SJSA1 (cell line): ENCODE measurements at regions not wholly inside any gene's neighbourhood (a gene's known extent, or its start where the extent isn't known, plus 50 kb on each side); places are given as distances from the start of the nearest gene placed in this dataset.
"Not testable (repeated sequence)": the region's sequence is repeated elsewhere in the genome, so short reads cannot be mapped to it uniquely, and the experiment has no call there.

ENCODE experiments used
- DNase-seq, 2 experiments: peaks; one replicate each; pipeline ENCODE4 v3.0.0-alpha.2; 2015 to 2020; ENCODE audit warnings: low spot score in 2 of 2, low read depth in 1 of 2
- H3K27ac ChIP-seq: fragments of 250-450 bp; sonication (Bioruptor Pico); 2 replicates; pipeline ENCODE4 v1.5.1; 2020; ENCODE audit warnings: mild to moderate bottlenecking, moderate library complexity
- H3K27me3 ChIP-seq: fragments of 250-450 bp; sonication (Bioruptor Pico); replicated peaks from 2 replicates; pipeline ENCODE4 v1.5.1; 2020; ENCODE audit warnings: mild to moderate bottlenecking, moderate library complexity
- H3K36me3 ChIP-seq: fragments of 250-450 bp; sonication (Bioruptor Pico); 2 replicates; pipeline ENCODE4 v1.5.1; 2020; ENCODE audit warnings: mild to moderate bottlenecking
- H3K4me1 ChIP-seq: fragments of 250-450 bp; sonication (Bioruptor Pico); replicated peaks from 2 replicates; pipeline ENCODE4 v1.6.1; 2021; ENCODE audit warnings: mild to moderate bottlenecking
- H3K4me3 ChIP-seq: fragments of 250-450 bp; sonication (Bioruptor Pico); 2 replicates; pipeline ENCODE4 v1.5.1; 2020; ENCODE audit warnings: mild to moderate bottlenecking
- H3K9me3 ChIP-seq: fragments of 250-450 bp; sonication (Bioruptor Pico); replicated peaks from 2 replicates; pipeline ENCODE4 v1.5.1; 2020; ENCODE audit warnings: mild to moderate bottlenecking

- H3K4me1 ChIP-seq, H3K4me3 ChIP-seq, DNase-seq, H3K9me3 ChIP-seq, H3K36me3 ChIP-seq, H3K27me3 ChIP-seq, H3K27ac ChIP-seq: not testable (repeated sequence)
Observed at GRCh38 chr5:12657914-12658474, 753.7 kb upstream of the CTNND2 start.

GRCh38 chr5:12655675-12656074 lies 751.4 kb upstream of the CTNND2 start:
- H3K27ac ChIP-seq: no peak overlapping the region
- H3K4me3 ChIP-seq: no peak overlapping the region
- no peak for DNase-seq
- no peaks in the 10 kb centered on the region for H3K9me3 ChIP-seq
- H3K4me1 ChIP-seq: no peaks in the 10 kb centered on the region
- H3K27me3 ChIP-seq: no peaks in the 10 kb centered on the region
- H3K36me3 ChIP-seq: no peaks in the 10 kb centered on the region

- no peaks in the 10 kb centered on the region for H3K27me3 ChIP-seq
- no peak overlapping the region for H3K27ac ChIP-seq
- DNase-seq: no peak
- H3K36me3 ChIP-seq: no peaks in the 10 kb centered on the region
- no peak overlapping the region for H3K4me3 ChIP-seq
- no peaks in the 10 kb centered on the region for H3K9me3 ChIP-seq
- no peaks in the 10 kb centered on the region for H3K4me1 ChIP-seq
Observed at GRCh38 chr5:12652201-12652600, 748.0 kb upstream of the CTNND2 start.

- DNase-seq: no peak
- Histone ChIP-seq H3K9me3 (no peaks in the 10 kb centered on the region), H3K27ac (no peak overlapping the region), H3K36me3 (no peaks in the 10 kb centered on the region), H3K27me3 (no peaks in the 10 kb centered on the region), H3K4me1 (no peaks in the 10 kb centered on the region), H3K4me3 (no peak overlapping the region)
Observed at GRCh38 chr5:12648558-12648957, 744.3 kb upstream of the CTNND2 start.

DNA sequence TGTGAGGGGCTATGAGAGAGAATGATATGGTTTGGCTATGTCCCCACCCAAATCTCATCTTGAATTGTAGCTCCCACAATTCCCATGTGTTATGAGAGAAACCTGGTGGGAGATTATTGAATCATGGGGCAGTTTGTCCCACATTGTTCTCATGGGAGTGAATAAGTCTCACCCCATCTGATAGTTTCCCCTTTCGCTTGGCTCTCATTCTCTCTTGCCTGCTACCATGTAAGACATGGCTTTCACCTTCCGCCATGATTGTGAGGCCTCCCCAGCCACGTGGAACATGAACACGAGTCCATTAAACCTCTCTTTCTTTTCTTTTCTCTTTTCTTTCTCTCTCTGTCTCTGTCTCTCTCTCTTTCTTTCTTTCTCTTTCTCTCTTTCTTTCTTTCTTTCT lies 743.4 kb upstream of the CTNND2 start:
- H3K27ac ChIP-seq: no peak overlapping the region
- no peaks in the 10 kb centered on the region for H3K27me3 ChIP-seq
- no peak for DNase-seq
- no peaks in the 10 kb centered on the region for H3K9me3 ChIP-seq
- no peaks in the 10 kb centered on the region for H3K36me3 ChIP-seq
- H3K4me3 ChIP-seq: no peak overlapping the region
- H3K4me1 ChIP-seq: no peaks in the 10 kb centered on the region

DNA sequence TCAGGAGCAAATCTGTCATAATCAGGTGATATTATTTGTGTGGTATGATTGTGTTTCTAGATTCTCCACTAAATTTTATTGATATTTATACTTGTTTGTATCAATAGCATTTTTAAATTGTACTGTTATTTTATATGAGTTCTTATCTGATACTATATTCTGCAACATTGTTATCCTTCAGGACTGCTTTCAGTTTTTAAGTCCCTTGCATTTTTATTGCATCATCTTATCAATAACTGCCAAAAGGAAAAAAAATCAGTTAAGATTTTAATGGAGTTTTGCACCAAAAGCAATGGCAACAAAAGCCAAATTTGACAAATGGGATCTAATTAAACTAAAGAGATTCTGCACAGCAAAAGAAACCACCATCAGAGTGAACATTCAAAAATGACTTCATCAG lies 741.3 kb upstream of the CTNND2 start:
- DNase-seq: no peak
- H3K27me3 ChIP-seq: no peaks in the 10 kb centered on the region

DNA sequence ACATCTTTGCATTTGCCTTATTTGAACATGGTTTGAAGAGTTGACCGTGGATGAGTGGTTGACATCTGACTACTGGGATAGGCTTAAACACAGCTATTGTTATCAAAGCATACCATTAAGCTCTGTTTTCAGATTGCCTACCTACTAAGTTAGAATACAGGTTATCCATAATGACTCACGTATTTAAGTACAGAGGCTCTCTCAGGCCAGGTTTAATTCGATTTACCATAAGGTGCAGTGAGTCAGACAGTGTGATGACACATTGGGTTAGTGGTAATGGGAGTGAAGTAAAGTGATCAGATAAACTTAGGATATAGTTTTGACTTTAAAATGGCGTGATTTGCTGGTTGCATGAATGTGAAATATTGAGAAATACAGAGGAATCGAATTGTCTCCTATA lies 732.0 kb upstream of the CTNND2 start:
- Histone ChIP-seq H3K9me3 (0 out of 2 replicates have a peak, but pooled peaks cover 3% of the 10 kb centered on the region), H3K27me3 (no peaks in the 10 kb centered on the region), H3K4me3 (no peak overlapping the region), H3K27ac (no peak overlapping the region), H3K36me3 (no peaks in the 10 kb centered on the region), H3K4me1 (no peaks in the 10 kb centered on the region)
- no peak for DNase-seq

More for the DNA sequence above, 741.3 kb upstream of the CTNND2 start:
- H3K27ac ChIP-seq: no peak overlapping the region
- H3K4me1 ChIP-seq: no peaks in the 10 kb centered on the region
- no peaks in the 10 kb centered on the region for H3K9me3 ChIP-seq
- no peak overlapping the region for H3K4me3 ChIP-seq
- H3K36me3 ChIP-seq: no peaks in the 10 kb centered on the region

GRCh38 chr5:12626556-12626955 lies 722.3 kb upstream of the CTNND2 start:
- Histone ChIP-seq H3K36me3 (no peaks in the 10 kb centered on the region), H3K4me1 (no peaks in the 10 kb centered on the region), H3K4me3 (no peak overlapping the region), H3K27me3 (no peaks in the 10 kb centered on the region), H3K27ac (no peak overlapping the region), H3K9me3 (no peaks in the 10 kb centered on the region; the same call in 1 of the 2 replicates)
- no peak for DNase-seq

DNA sequence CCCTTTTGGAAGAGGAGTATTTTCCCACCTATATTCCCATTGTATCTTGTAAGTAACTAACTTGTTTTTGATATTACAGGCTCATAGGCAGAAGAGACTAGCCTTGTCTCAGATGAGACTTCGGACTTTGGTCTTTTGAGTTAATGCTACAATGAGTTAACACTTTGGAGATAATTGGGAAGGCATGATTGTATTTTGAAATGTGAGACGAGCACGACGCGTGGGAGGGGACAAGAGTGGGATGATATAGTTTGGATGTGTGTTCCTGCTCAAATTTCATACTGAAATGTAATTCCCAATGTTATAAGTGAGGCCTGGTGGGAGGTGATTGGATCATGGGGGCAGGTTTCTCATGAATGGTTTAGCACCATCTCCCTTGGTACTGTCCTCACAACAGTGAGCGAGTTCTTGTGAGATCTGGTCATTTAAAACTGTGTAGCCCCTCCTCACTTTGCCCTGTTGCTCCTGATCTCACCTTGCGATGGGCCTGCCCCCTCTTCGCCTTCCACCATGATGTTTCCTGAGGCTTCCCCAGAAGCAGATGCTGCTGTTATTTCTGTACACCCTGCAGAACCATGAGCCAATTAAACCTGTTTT lies 721.5 kb upstream of the CTNND2 start:
- Histone ChIP-seq H3K4me1 (no peaks in the 10 kb centered on the region), H3K27me3 (no peaks in the 10 kb centered on the region), H3K9me3 (no peaks in the 10 kb centered on the region; the same call in 1 of the 2 replicates), H3K27ac (no peak overlapping the region), H3K36me3 (no peaks in the 10 kb centered on the region), H3K4me3 (no peak overlapping the region)
- no peak for DNase-seq

DNA sequence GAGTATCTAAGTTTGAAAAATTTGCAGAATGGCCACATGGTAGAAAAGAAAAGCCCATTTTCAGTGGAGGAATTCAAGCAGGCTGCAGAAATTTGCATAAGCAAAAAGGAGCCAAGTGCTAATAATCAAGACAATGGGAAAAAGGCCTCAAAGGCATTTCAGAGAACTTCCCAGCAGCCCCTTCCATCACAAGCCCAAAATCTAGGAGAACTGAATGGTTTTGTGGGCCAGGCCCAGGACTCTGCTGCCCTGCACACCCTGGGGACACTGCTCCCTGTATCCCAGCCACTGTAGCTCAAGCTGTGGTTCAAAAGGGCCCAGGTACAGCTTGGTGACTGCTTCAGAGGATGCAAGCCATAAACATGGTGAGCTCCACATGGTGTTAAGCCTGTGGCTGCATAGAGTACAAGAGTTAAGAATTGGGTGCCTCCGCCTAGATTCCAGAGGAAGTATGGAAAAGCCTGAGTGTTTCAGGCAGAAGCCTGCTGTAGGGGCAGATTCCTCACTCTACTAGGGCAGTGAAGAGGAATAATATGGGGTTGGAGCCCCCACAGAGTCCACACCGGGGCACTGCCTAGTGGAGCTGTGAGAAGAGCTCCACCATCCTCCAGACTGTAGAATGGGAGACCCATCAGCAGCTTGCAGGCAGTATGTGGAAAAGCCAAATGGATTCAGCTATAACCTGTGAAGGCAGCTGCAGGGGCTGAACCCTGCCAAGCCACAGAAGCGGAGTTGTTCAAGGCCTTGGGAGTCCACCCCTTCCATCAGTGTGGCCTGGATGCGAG lies 720.7 kb upstream of the CTNND2 start:
- Histone ChIP-seq H3K27ac (no peak overlapping the region), H3K36me3 (no peaks in the 10 kb centered on the region), H3K4me1 (no peaks in the 10 kb centered on the region), H3K9me3 (no peaks in the 10 kb centered on the region; the same call in 1 of the 2 replicates), H3K4me3 (no peak overlapping the region), H3K27me3 (no peaks in the 10 kb centered on the region)
- DNase-seq: no peak

DNA sequence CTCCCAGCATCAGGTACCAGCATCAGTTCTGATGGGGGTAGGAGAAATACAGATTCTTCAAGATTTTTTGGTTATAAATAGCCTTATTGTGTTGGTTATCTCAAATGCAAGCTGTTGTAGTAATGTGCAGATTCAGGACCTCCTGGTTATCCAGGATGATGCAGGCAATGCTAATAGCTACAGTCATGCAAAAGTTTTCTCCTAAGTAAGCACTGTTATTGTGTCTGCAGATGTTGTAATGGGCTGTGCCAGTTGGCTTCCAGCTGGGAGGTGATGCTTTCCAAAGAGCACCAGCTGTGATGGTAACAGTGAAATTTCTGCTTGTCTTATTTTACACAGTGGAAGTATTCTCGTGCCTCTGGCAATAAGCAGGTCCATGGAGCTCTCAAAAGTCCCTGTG lies 719.2 kb upstream of the CTNND2 start:
- DNase-seq: no peak
- no peak overlapping the region for H3K27ac ChIP-seq
- no peak overlapping the region for H3K4me3 ChIP-seq

GRCh38 chr5:12616093-12616492 lies 711.8 kb upstream of the CTNND2 start:
- H3K4me1 ChIP-seq: no peaks in the 10 kb centered on the region
- DNase-seq: no peak
- H3K27ac ChIP-seq: no peak overlapping the region
- no peak overlapping the region for H3K4me3 ChIP-seq
- no peaks in the 10 kb centered on the region for H3K36me3 ChIP-seq
- no peaks in the 10 kb centered on the region for H3K27me3 ChIP-seq
- no peaks in the 10 kb centered on the region; the same call in 1 of the 2 replicates for H3K9me3 ChIP-seq

More for the DNA sequence above, 719.2 kb upstream of the CTNND2 start:
- no peaks in the 10 kb centered on the region; the same call in 1 of the 2 replicates for H3K9me3 ChIP-seq
- no peaks in the 10 kb centered on the region for H3K27me3 ChIP-seq
- no peaks in the 10 kb centered on the region for H3K4me1 ChIP-seq
- H3K36me3 ChIP-seq: no peaks in the 10 kb centered on the region

DNA sequence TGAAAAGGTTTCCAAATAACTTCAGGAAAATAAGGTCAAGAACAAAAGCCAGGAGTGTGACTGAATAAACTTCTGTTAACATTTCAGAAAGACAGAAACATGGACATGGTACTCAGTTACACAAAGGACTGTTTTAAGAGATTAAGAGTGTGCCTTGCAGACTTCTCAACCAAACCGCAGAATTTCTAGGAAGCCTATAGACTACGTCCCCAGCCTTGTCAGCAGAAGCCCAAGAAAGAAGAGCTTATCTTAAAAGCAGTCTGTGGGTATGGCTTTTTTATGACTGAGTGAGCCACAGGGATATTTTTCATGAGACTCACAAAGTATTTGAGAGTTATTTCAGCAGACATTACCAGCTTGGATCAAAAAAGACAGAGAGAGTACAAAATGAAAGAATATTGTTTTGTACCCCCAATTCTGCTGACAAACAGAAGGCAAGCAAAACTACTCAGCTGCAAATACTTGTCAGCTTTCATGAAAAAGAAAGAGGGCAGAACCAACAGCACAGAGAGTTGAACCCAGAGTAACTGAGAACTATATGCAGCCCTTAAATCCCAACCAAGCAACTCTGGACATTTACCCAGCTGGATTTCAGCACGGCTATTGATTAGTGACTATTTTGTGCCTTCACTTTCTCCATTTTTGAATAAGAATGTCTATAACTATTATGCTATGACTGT lies 711.0 kb upstream of the CTNND2 start:
- Histone ChIP-seq H3K4me3 (no peak overlapping the region), H3K9me3 (no peaks in the 10 kb centered on the region; the same call in 1 of the 2 replicates), H3K36me3 (no peaks in the 10 kb centered on the region), H3K4me1 (no peaks in the 10 kb centered on the region), H3K27me3 (no peaks in the 10 kb centered on the region), H3K27ac (no peak overlapping the region)
- DNase-seq: no peak

GRCh38 chr5:12614608-12615007 lies 710.4 kb upstream of the CTNND2 start:
- Histone ChIP-seq H3K4me1 (no peaks in the 10 kb centered on the region), H3K9me3 (no peaks in the 10 kb centered on the region; the same call in 1 of the 2 replicates), H3K4me3 (no peak overlapping the region), H3K36me3 (no peaks in the 10 kb centered on the region), H3K27me3 (no peaks in the 10 kb centered on the region), H3K27ac (no peak overlapping the region)
- no peak for DNase-seq
